ENCODE measurements at regions not wholly inside any gene's neighbourhood (a gene's known extent, or its start where the extent isn't known, plus 50 kb on each side); places are given as distances from the start of the nearest gene placed in this dataset.
"Not testable (repeated sequence)": the region's sequence is repeated elsewhere in the genome, so short reads cannot be mapped to it uniquely, and the experiment has no call there.

- TF ChIP-seq POLR2AphosphoS5 (IDR thresholded peaks at IDR 0.05; ENCODE audit: insufficient read depth in 1 of 2, low read depth in 1 of 2), result not testable (repeated sequence)
- TF ChIP-seq, protein P1, sequence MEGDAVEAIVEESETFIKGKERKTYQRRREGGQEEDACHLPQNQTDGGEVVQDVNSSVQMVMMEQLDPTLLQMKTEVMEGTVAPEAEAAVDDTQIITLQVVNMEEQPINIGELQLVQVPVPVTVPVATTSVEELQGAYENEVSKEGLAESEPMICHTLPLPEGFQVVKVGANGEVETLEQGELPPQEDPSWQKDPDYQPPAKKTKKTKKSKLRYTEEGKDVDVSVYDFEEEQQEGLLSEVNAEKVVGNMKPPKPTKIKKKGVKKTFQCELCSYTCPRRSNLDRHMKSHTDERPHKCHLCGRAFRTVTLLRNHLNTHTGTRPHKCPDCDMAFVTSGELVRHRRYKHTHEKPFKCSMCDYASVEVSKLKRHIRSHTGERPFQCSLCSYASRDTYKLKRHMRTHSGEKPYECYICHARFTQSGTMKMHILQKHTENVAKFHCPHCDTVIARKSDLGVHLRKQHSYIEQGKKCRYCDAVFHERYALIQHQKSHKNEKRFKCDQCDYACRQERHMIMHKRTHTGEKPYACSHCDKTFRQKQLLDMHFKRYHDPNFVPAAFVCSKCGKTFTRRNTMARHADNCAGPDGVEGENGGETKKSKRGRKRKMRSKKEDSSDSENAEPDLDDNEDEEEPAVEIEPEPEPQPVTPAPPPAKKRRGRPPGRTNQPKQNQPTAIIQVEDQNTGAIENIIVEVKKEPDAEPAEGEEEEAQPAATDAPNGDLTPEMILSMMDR (IDR thresholded peaks at IDR 0.05), result not testable (repeated sequence)
Measured at GRCh38 chr6:164076818-164077532, 662.5 kb downstream of the QKI start.
